Activated CD4-positive, alpha-beta T cell treated with anti-CD3 and anti-CD28 coated beads, Interleukin-2, amount 10 ng/mL, durations not matched to agents 24 days and 14 days (primary cell): ENCODE measurements at regions not wholly inside any gene's neighbourhood (a gene's known extent, or its start where the extent isn't known, plus 50 kb on each side); places are given as distances from the start of the nearest gene placed in this dataset.

Experiments used
- DNase-seq: peaks from one replicate; pipeline ENCODE4 v3.0.0; 2022
- H3K27ac Mint-ChIP-seq: one replicate; pipeline ENCODE4 v1.8.0; 2022; ENCODE audit warnings: mild to moderate bottlenecking, mixed read lengths
- H3K27me3 Mint-ChIP-seq: one replicate; pipeline ENCODE4 v1.8.0; 2022; ENCODE audit warnings: mixed read lengths
- H3K36me3 Mint-ChIP-seq: one replicate; pipeline ENCODE4 v1.8.0; 2022; ENCODE audit warnings: low read depth, mild to moderate bottlenecking, mixed read lengths
- H3K4me1 Mint-ChIP-seq: one replicate; pipeline ENCODE4 v1.8.0; 2021; ENCODE audit warnings: mixed read lengths
- H3K4me3 Mint-ChIP-seq: one replicate; pipeline ENCODE4 v1.8.0; 2022; ENCODE audit warnings: mild to moderate bottlenecking, moderate library complexity, mixed read lengths
- H3K9me3 Mint-ChIP-seq: one replicate; pipeline ENCODE4 v1.8.0; 2021; ENCODE audit warnings: mixed read lengths
- intact Hi-C: fragments of 100-400 bp; cut with micrococcal nuclease; formaldehyde crosslinking; loops from one replicate; pipeline ENCODE4 v1.15.1; 2023

GRCh38 chr10:130361351-130362105 lies 225.3 kb downstream of the GLRX3 start:
- Mint-ChIP-seq H3K4me1 (no peaks in the 10 kb centered on the region), H3K4me3 (no peak overlapping the region), H3K27ac (no peak overlapping the region), H3K36me3 (no peaks in the 10 kb centered on the region), H3K27me3 (no peaks in the 10 kb centered on the region), H3K9me3 (no peaks in the 10 kb centered on the region)
- DNase-seq, result no peak
- intact Hi-C loops, result no loop called here

DNA sequence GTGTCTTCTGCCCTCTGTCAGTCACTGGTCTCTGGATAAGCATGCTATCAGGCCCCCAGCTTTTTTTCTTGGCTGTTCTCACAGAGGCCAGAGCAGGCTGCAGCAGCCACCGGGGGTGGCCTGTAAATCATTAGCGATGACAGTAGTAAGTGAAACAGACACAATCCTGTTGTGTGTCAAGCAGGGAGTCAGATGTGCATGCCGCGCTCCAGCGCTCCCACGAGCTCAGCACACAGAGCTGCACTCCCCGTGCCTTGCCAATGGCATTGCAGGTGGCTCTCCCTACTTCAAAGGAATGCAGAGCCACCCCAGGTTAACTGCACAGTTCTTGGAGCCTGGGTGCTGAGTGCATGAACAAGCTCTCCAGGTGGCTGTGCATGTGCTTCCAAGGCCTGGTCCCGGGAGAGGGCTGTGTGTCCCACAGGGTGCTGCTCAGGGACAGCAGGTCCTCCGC lies 226.1 kb downstream of the GLRX3 start:
- Mint-ChIP-seq H3K4me3 (no peak overlapping the region), H3K36me3 (no peaks in the 10 kb centered on the region), H3K27ac (no peak overlapping the region), H3K27me3 (no peaks in the 10 kb centered on the region), H3K9me3 (no peaks in the 10 kb centered on the region), H3K4me1 (no peaks in the 10 kb centered on the region)
- intact Hi-C loops, result no loop called here
- no peak for DNase-seq

DNA sequence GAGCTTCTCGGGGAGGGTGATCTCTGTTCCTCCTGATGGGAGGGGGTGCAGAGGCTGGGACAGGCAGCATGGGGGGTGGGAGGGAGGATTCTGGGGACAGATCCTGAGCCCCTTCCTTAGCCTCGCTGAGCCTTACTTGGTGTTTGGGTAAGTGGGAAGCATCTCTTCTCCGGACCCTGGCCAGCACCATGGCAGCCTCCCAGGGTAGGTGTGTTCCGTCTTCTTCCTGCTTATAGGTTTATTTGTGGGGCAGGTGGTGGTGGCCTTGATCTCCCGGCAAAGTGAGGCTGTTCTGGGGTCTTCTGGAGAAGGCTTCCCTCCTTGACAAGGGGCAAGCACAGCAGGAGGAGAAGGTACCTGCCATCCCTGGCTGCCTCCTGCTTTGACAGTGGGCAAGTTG lies 226.9 kb downstream of the GLRX3 start:
- H3K27ac Mint-ChIP-seq, result no peak overlapping the region
- no peaks in the 10 kb centered on the region for H3K9me3 Mint-ChIP-seq
- H3K4me3 Mint-ChIP-seq, result no peak overlapping the region
- no peak for DNase-seq
- H3K27me3 Mint-ChIP-seq, result no peaks in the 10 kb centered on the region
- intact Hi-C loops, result no loop called here
- no peaks in the 10 kb centered on the region for H3K4me1 Mint-ChIP-seq
- H3K36me3 Mint-ChIP-seq, result no peaks in the 10 kb centered on the region

DNA sequence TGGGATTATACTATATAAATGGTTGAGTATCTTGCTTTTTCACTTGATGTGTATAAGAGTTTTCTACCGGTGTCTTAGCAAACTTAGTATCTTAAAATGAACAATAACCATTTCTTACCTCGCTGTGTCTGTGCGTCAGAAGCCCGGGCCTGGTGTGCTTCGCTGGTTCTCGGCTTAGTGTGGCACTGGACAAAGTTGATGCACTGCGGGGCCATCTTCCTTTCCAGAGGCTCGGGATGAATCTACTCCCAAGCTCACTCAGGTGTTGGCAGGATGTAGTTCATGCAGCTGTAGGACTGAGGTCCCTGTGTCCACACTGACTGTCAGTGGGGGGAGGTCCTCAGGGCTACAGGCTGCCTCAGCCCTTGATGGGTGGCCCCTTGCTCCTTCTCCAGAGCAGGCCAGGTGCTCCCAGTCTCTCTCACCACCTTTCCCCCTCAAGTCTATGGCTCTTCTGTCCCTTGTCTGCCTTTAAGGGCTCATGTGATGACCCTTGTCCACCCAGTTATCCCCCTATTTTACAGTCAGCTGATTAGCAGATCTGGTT lies 227.8 kb downstream of the GLRX3 start:
- Mint-ChIP-seq H3K27me3 (no peaks in the 10 kb centered on the region), H3K27ac (no peak overlapping the region), H3K36me3 (no peaks in the 10 kb centered on the region), H3K9me3 (no peaks in the 10 kb centered on the region), H3K4me1 (no peaks in the 10 kb centered on the region), H3K4me3 (no peak overlapping the region)
- intact Hi-C loops, result no loop called here
- DNase-seq, result no peak

GRCh38 chr10:130364631-130365411 lies 228.6 kb downstream of the GLRX3 start:
- Mint-ChIP-seq H3K9me3 (no peaks in the 10 kb centered on the region), H3K27ac (no peak overlapping the region), H3K4me3 (no peak overlapping the region), H3K4me1 (no peaks in the 10 kb centered on the region), H3K36me3 (no peaks in the 10 kb centered on the region), H3K27me3 (no peaks in the 10 kb centered on the region)
- intact Hi-C loops, result no loop called here
- no peak for DNase-seq

DNA sequence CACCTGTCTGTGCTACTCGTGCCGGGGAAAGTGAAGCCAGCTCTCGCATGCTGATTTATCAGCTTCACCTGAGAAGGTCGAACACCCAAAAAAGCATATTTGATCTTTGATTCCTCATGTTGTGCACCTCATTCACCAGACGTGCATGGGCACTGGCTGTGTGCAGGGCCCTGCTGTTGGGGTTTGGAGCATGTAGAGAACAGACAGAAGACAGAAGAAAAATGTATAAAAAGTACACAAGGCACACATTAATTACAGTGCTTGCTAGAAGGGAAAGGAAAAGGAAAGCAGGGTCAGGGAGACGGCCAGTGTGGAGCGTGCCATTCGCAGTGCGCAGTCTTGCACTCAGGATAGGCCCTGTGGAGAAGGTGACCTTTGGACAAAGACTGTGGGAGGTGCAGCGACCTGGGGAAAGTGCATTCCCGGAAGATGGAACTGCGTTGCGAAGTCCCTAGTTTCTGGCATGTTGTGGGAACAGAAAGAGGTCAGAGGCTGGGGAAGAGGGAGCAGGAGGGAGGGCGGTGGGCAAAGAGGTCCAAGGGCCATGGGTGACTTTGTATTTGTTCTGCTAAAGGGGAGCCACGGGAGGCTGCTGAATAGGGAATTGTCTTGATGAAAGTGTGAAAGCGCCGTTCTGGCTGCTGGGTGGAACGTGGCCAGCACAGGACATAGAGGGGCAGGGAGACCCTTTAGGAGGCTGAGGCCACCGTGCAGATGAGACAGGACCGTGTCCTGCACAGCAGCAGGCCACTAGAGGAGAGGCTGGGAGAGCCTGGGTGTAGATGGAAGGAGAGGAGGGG lies 232.8 kb downstream of the GLRX3 start:
- Mint-ChIP-seq H3K9me3 (no peaks in the 10 kb centered on the region), H3K27me3 (no peaks in the 10 kb centered on the region), H3K4me1 (no peaks in the 10 kb centered on the region), H3K27ac (no peak overlapping the region), H3K4me3 (no peak overlapping the region), H3K36me3 (no peaks in the 10 kb centered on the region)
- intact Hi-C loops, result no loop called here
- no peak for DNase-seq

- no peaks in the 10 kb centered on the region for H3K27me3 Mint-ChIP-seq
- H3K36me3 Mint-ChIP-seq, result no peaks in the 10 kb centered on the region
- H3K27ac Mint-ChIP-seq, result no peak overlapping the region
- no peaks in the 10 kb centered on the region for H3K9me3 Mint-ChIP-seq
- DNase-seq, result no peak
- H3K4me1 Mint-ChIP-seq, result no peaks in the 10 kb centered on the region
- intact Hi-C loops, result no loop called here
- no peak overlapping the region for H3K4me3 Mint-ChIP-seq
Observed at GRCh38 chr10:130369645-130370381, 233.6 kb downstream of the GLRX3 start.

DNA sequence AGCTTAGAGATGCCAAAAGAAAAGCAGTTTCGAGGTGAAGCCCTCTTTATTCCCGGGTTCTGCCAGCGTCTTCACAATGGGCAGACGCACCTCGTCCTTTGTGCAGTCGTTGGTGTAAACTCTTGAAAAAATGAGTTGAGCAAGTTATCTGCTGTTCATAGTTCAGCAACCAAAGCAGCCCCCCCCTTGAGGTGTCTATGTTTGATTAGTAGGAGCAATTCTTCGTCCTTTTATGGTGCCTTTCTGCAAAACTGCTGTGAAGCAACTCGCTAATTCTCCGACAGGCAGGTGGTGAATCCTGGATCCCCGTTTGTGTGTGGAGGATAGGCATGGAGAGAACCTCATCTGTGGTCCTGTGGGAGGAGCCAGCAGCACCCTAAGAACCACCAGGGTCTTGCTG lies 234.5 kb downstream of the GLRX3 start:
- no peaks in the 10 kb centered on the region for H3K27me3 Mint-ChIP-seq
- no peak overlapping the region for H3K4me3 Mint-ChIP-seq
- intact Hi-C loops, result no loop called here
- no peak overlapping the region for H3K27ac Mint-ChIP-seq
- no peak for DNase-seq
- H3K9me3 Mint-ChIP-seq, result no peaks in the 10 kb centered on the region
- H3K36me3 Mint-ChIP-seq, result no peaks in the 10 kb centered on the region
- no peaks in the 10 kb centered on the region for H3K4me1 Mint-ChIP-seq

GRCh38 chr10:130371156-130371555 lies 235.0 kb downstream of the GLRX3 start:
- Mint-ChIP-seq H3K4me3 (no peak overlapping the region), H3K4me1 (no peaks in the 10 kb centered on the region), H3K27ac (no peak overlapping the region), H3K36me3 (no peaks in the 10 kb centered on the region), H3K27me3 (no peaks in the 10 kb centered on the region), H3K9me3 (no peaks in the 10 kb centered on the region)
- DNase-seq, result no peak
- intact Hi-C loops, result no loop called here

GRCh38 chr10:130371666-130372065 lies 235.5 kb downstream of the GLRX3 start:
- Mint-ChIP-seq H3K27ac (no peak overlapping the region), H3K36me3 (no peaks in the 10 kb centered on the region), H3K9me3 (no peaks in the 10 kb centered on the region), H3K4me1 (no peaks in the 10 kb centered on the region), H3K4me3 (no peak overlapping the region), H3K27me3 (no peaks in the 10 kb centered on the region)
- intact Hi-C loops, result no loop called here
- no peak for DNase-seq

- Mint-ChIP-seq H3K36me3 (no peaks in the 10 kb centered on the region), H3K27ac (no peak overlapping the region), H3K4me3 (no peak overlapping the region), H3K4me1 (no peaks in the 10 kb centered on the region), H3K27me3 (no peaks in the 10 kb centered on the region), H3K9me3 (no peaks in the 10 kb centered on the region)
- intact Hi-C loops, result no loop called here
- no peak for DNase-seq
Observed at GRCh38 chr10:130372222-130372621, 236.0 kb downstream of the GLRX3 start.

DNA sequence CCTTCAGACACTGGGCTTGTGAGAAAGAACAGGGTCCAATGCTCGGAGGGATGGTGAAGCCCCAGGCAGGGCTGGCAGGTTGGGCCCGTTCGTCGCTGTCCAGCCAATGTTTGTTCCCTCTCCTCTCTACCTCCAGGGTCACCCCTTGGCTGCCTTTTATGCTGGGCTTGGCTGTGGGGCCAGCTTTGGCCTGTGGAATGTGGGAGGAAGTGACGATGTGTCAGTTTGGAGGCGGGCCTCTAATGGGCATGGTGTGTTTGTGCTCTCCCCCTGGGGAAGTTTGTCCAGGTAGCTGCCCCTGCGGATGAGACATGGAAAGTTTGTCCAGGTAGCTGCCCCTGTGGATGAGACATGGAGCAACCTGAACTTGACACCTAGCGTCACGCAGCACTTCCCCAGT lies 236.7 kb downstream of the GLRX3 start:
- Mint-ChIP-seq H3K36me3 (no peaks in the 10 kb centered on the region), H3K9me3 (no peaks in the 10 kb centered on the region)
- intact Hi-C loops, result no loop called here

DNA sequence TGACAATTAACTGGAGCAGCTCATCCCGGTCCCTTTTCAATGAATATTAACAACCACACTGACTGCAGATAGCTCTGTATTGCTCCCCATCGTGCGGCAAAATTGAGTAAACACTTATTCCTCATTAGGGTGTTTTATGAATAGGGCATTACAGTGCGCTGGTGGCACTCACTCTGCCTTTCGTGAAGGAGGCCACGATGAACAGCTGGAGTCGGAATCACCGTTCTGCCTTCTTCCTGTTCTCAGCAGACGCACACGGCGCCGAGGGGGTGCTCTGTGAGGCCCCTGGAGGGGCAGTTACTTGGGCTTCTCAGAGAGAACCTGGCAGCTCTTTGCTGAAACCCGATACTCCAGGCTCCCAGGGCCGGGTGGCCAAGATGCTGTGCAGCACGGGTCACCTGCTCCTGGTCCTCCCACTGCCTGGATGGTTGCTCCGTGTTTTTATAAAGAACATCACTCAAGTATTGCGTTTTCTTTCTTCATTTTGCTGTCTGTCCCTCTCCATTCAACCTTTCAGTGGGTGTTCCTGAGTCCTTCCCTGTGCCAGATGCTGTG lies 241.9 kb downstream of the GLRX3 start:
- Mint-ChIP-seq H3K4me1 (no peaks in the 10 kb centered on the region), H3K4me3 (no peak overlapping the region), H3K9me3 (no peaks in the 10 kb centered on the region), H3K27me3 (no peaks in the 10 kb centered on the region), H3K27ac (no peak overlapping the region), H3K36me3 (no peaks in the 10 kb centered on the region)
- DNase-seq, result no peak
- intact Hi-C loops, result no loop called here

More for the DNA sequence above, 236.7 kb downstream of the GLRX3 start:
- Mint-ChIP-seq H3K4me1 (no peaks in the 10 kb centered on the region), H3K27ac (no peak overlapping the region), H3K4me3 (no peak overlapping the region), H3K27me3 (no peaks in the 10 kb centered on the region)
- DNase-seq, result no peak
